Endodermal cell (in vitro differentiated cells): ENCODE measurements at regions not wholly inside any gene's neighbourhood (a gene's known extent, or its start where the extent isn't known, plus 50 kb on each side); places are given as distances from the start of the nearest gene placed in this dataset.

Experiments used
- DNase-seq: peaks from one replicate; pipeline ENCODE4 v3.0.0-alpha.2; 2017
- H3K27ac ChIP-seq: 2 replicates; pipeline ENCODE4 v1.5.1; 2013; ENCODE audit warnings: mild to moderate bottlenecking, low read depth, low read length, moderate library complexity
- H3K27me3 ChIP-seq: 2 replicates; pipeline ENCODE4 v1.6.1; 2013; ENCODE audit warnings: mild to moderate bottlenecking, low read length, moderate library complexity; ENCODE audit not compliant: insufficient read depth, control insufficient read depth, poor library complexity, severe bottlenecking
- H3K36me3 ChIP-seq: 2 replicates; pipeline ENCODE4 v1.7.0; 2013; ENCODE audit warnings: mild to moderate bottlenecking, low read length, moderate library complexity; ENCODE audit not compliant: control insufficient read depth, insufficient read depth
- H3K4me1 ChIP-seq: one replicate; pipeline ENCODE4 v1.7.0; 2013; ENCODE audit warnings: low read length; ENCODE audit not compliant: control insufficient read depth, insufficient read depth
- H3K4me3 ChIP-seq: 2 replicates; pipeline ENCODE4 v1.5.1; 2013; ENCODE audit warnings: mild to moderate bottlenecking, low read length, moderate library complexity
- H3K9ac ChIP-seq: 2 replicates; pipeline ENCODE4 v1.6.1; 2013; ENCODE audit warnings: mild to moderate bottlenecking, low read length, moderate library complexity; ENCODE audit not compliant: poor library complexity, severe bottlenecking; ENCODE audit errors: extremely low read depth
- H3K9me3 ChIP-seq: 2 replicates; pipeline ENCODE4 v1.6.1; 2013; ENCODE audit warnings: mild to moderate bottlenecking, low read length, moderate library complexity; ENCODE audit not compliant: control insufficient read depth
- H3K27ac Mint-ChIP-seq: 2 replicates; pipeline ENCODE4 v1.8.0; 2020; ENCODE audit warnings: mixed read lengths
- H3K27me3 Mint-ChIP-seq: 2 replicates; pipeline ENCODE4 v1.8.0; 2021; ENCODE audit warnings: mild to moderate bottlenecking, mixed read lengths; ENCODE audit not compliant: insufficient read depth
- H3K36me3 Mint-ChIP-seq: 2 replicates; pipeline ENCODE4 v1.8.0; 2020; ENCODE audit warnings: low read depth, mixed read lengths
- H3K4me1 Mint-ChIP-seq: 2 replicates; pipeline ENCODE4 v1.8.0; 2020; ENCODE audit warnings: mixed read lengths
- H3K4me3 Mint-ChIP-seq: 2 replicates; pipeline ENCODE4 v1.8.0; 2020; ENCODE audit warnings: mild to moderate bottlenecking, moderate library complexity, mixed read lengths
- H3K9me3 Mint-ChIP-seq: 2 replicates; pipeline ENCODE4 v1.8.0; 2020; ENCODE audit warnings: mild to moderate bottlenecking, mixed read lengths
- WGBS, 2 experiments: methylation state at CpG; one replicate each; pipeline versions ENCODE4 v1.1.5 to v1.1.7; 2013; ENCODE audit warnings: missing lambda C conversion rate in 2 of 2, mixed read lengths in 1 of 2; ENCODE audit not compliant: insufficient coverage in 1 of 2, insufficient read length in 1 of 2; 5-methylcytosine and 5-hydroxymethylcytosine counted together
- TF ChIP-seq, protein P1 (sequence below): fragments of 200-600 bp; sonication (generic); conservative IDR thresholded peaks from 2 replicates; pipeline ENCODE4 v1.5.0; 2021; ENCODE audit warnings: antibody characterized with exemption, mild to moderate bottlenecking

DNA sequence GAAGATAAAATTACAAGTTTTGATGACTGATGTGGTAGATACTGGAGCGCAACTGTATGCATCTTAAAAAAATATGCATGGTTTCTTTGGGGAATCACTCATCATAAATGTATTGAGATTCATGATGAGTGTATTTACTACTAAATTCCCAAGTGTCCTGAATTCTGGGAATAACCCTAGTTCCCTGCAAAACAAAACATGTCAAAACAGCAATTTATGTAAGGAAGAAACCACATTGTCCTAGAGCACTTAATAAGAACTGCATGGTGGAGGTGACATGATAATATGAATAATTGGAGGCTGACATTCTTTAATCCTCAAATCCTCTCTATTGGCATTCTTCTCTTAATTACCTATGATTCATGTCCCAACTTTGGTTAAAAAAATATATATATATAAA is 1804.7 kb downstream of the STIM2 start:
- Mint-ChIP-seq H3K4me3 (no peak overlapping the region), H3K4me1 (peaks cover 3% of the 10 kb centered on the region), H3K36me3 (no peaks in the 10 kb centered on the region), H3K27me3 (peaks cover 6% of the 10 kb centered on the region), H3K27ac (no peak overlapping the region), H3K9me3 (no peaks in the 10 kb centered on the region)
- Histone ChIP-seq H3K27ac (no peak overlapping the region), H3K4me3 (no peak overlapping the region), H3K4me1 (no peaks in the 10 kb centered on the region), H3K36me3 (no peaks in the 10 kb centered on the region), H3K9ac (no peak overlapping the region), H3K27me3 (peaks cover 7% of the 10 kb centered on the region), H3K9me3 (no peaks in the 10 kb centered on the region)
- 91 to 100% methylated on average over 1 of the region's 1 CpG for WGBS, 2 experiments
- no peak for DNase-seq
- TF ChIP-seq, protein P1, sequence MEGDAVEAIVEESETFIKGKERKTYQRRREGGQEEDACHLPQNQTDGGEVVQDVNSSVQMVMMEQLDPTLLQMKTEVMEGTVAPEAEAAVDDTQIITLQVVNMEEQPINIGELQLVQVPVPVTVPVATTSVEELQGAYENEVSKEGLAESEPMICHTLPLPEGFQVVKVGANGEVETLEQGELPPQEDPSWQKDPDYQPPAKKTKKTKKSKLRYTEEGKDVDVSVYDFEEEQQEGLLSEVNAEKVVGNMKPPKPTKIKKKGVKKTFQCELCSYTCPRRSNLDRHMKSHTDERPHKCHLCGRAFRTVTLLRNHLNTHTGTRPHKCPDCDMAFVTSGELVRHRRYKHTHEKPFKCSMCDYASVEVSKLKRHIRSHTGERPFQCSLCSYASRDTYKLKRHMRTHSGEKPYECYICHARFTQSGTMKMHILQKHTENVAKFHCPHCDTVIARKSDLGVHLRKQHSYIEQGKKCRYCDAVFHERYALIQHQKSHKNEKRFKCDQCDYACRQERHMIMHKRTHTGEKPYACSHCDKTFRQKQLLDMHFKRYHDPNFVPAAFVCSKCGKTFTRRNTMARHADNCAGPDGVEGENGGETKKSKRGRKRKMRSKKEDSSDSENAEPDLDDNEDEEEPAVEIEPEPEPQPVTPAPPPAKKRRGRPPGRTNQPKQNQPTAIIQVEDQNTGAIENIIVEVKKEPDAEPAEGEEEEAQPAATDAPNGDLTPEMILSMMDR, result no peak

DNA sequence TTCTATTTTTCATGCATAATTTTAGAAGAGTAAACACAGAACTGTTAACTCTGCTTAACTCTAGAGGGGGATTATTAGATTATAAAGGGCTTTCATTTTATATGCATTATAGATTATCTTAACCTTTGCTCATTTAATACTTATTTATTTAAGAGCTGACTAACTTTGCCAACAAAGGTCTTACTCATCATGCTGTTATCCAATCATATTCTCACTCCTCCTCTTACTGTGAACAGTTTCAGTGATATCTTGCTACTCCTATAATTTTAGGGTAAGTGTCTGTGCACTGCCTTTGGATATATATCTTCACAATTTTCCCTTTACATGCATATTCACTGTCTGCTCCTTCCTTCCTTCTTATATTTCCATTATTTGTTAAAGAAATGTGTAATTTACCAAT is 1814.9 kb downstream of the STIM2 start:
- no peak overlapping the region for H3K4me3 ChIP-seq
- H3K27ac Mint-ChIP-seq, result no peak overlapping the region

GRCh38 chr4:28677808-28678207 is 1817.2 kb downstream of the STIM2 start:
- Mint-ChIP-seq H3K27me3 (no peaks in the 10 kb centered on the region), H3K4me1 (peaks cover 10% of the 10 kb centered on the region), H3K27ac (no peak overlapping the region), H3K36me3 (no peaks in the 10 kb centered on the region), H3K4me3 (no peak overlapping the region), H3K9me3 (no peaks in the 10 kb centered on the region)
- Histone ChIP-seq H3K9me3 (no peaks in the 10 kb centered on the region), H3K9ac (no peak overlapping the region), H3K27ac (no peak overlapping the region), H3K4me3 (no peak overlapping the region), H3K36me3 (no peaks in the 10 kb centered on the region), H3K27me3 (no peaks in the 10 kb centered on the region), H3K4me1 (peaks cover 20% of the 10 kb centered on the region)
- DNase-seq, result no peak
- TF ChIP-seq, protein P1, result no peak

More for the DNA sequence above, 1814.9 kb downstream of the STIM2 start:
- Histone ChIP-seq H3K9me3 (no peaks in the 10 kb centered on the region), H3K36me3 (no peaks in the 10 kb centered on the region), H3K27me3 (no peaks in the 10 kb centered on the region), H3K9ac (no peak overlapping the region), H3K27ac (no peak overlapping the region), H3K4me1 (peaks cover 8% of the 10 kb centered on the region)
- DNase-seq, result no peak
- H3K27me3 Mint-ChIP-seq, result no peaks in the 10 kb centered on the region
- H3K4me3 Mint-ChIP-seq, result no peak overlapping the region
- H3K9me3 Mint-ChIP-seq, result no peaks in the 10 kb centered on the region
- no peaks in the 10 kb centered on the region for H3K36me3 Mint-ChIP-seq
- TF ChIP-seq, protein P1, result no peak
- peaks cover 6% of the 10 kb centered on the region for H3K4me1 Mint-ChIP-seq
